GM12878 (cell line): ENCODE measurements at regions not wholly inside any gene's neighbourhood (a gene's known extent, or its start where the extent isn't known, plus 50 kb on each side); places are given as distances from the start of the nearest gene placed in this dataset.

ENCODE experiments used
- ATAC-seq: fragments of 200-7000 bp; cut with Tn5 transposase; 3 replicates; pipeline ENCODE4 v1.9.1; 2020; ENCODE audit warnings: mild to moderate bottlenecking, moderate library complexity
- BruUV-seq: library from RNA; stranded (reverse); fragments of 400-500 nt; replicated peaks from 2 replicates; lab custom pipeline; 2021; lab: Mats Ljungman, UMichigan
- CTCF ChIA-PET: fragments of 300-600 bp; sonication (Branson Sonifier 250); formaldehyde crosslinking; extraction: SDS; loops from one replicate; lab custom pipeline; 2021; ENCODE audit warnings: inconsistent platforms; lab: Yijun Ruan, JAX
- POLR2A ChIA-PET: fragments of 350-600 bp; formaldehyde crosslinking; extraction: SDS; loops from one replicate; lab custom pipeline; 2021; ENCODE audit warnings: inconsistent platforms; lab: Charles Lee
- RAD21 ChIA-PET: fragments of 300-600 bp; sonication (Branson Sonifier 250); formaldehyde crosslinking; loops from one replicate; lab custom pipeline; 2023; ENCODE audit warnings: antibody characterized with exemption; ENCODE audit not compliant: unreplicated experiment; lab: Charles Lee
- SMC1A ChIA-PET: fragments of 300-600 bp; sonication (Branson Sonifier 250); formaldehyde crosslinking; loops from one replicate; lab custom pipeline; 2023; ENCODE audit not compliant: unreplicated experiment, uncharacterized antibody; lab: Charles Lee
- DNase-seq: peaks from one replicate; pipeline ENCODE4 v3.0.0-alpha.2; 2011; ENCODE audit warnings: low read depth, low spot score
- FAIRE-seq: peaks from 3 replicates; lab custom pipeline; 2011; peaks lifted over from hg19 to GRCh38; lab: Jason Lieb, UNC
- H2AFZ ChIP-seq: 2 replicates; pipeline ENCODE4 v1.6.0; 2011; ENCODE audit warnings: low read depth, low read length, control low read depth; ENCODE audit not compliant: control insufficient read depth
- H3K27ac ChIP-seq: 2 replicates; pipeline ENCODE4 v1.5.1; 2011; ENCODE audit warnings: control low read depth; ENCODE audit not compliant: control insufficient read depth, insufficient read depth
- H3K27me3 ChIP-seq, 2 experiments: replicated peaks in 1 of 2; 2 replicates each; pipeline versions ENCODE4 v1.6.0 to v1.6.1; 2011; ENCODE audit warnings: low read length in 1 of 2; ENCODE audit not compliant: control insufficient read depth in 2 of 2, insufficient read depth in 2 of 2
- H3K36me3 ChIP-seq, 2 experiments: 2 replicates each; pipeline ENCODE4 v1.5.1; 2011; ENCODE audit warnings: low read length in 1 of 2; ENCODE audit not compliant: control insufficient read depth in 2 of 2, insufficient read depth in 2 of 2
- H3K4me1 ChIP-seq: 2 replicates; pipeline ENCODE4 v1.6.1; 2011; ENCODE audit warnings: mild to moderate bottlenecking, low read length, moderate library complexity, mixed read lengths; ENCODE audit not compliant: control insufficient read depth, insufficient read depth
- H3K4me2 ChIP-seq: 2 replicates; pipeline ENCODE4 v1.6.0; 2011; ENCODE audit warnings: control low read depth; ENCODE audit not compliant: control insufficient read depth, insufficient read depth
- H3K4me3 ChIP-seq: fragments of 200-600 bp; sonication (generic); 2 replicates; pipeline ENCODE4 v1.5.1; 2016
- H3K79me2 ChIP-seq: 2 replicates; pipeline ENCODE4 v1.6.0; 2011; ENCODE audit warnings: low read length; ENCODE audit not compliant: control insufficient read depth, insufficient read depth
- H3K9ac ChIP-seq: 2 replicates; pipeline ENCODE4 v1.8.0; 2011; ENCODE audit warnings: low read length, control low read depth, mixed read lengths; ENCODE audit not compliant: control insufficient read depth, insufficient read depth
- H3K9me3 ChIP-seq: replicated peaks from 3 replicates; pipeline ENCODE4 v1.5.1; 2011; ENCODE audit warnings: mild to moderate bottlenecking, low read length; ENCODE audit not compliant: control insufficient read depth, insufficient read depth
- H4K20me1 ChIP-seq: 2 replicates; pipeline ENCODE4 v1.6.0; 2011; ENCODE audit not compliant: control insufficient read depth, insufficient read depth
- CBFB ChIP-seq: IDR thresholded peaks from 2 replicates; pipeline ENCODE4 v1.6.1; 2016; ENCODE audit warnings: antibody characterized with exemption, low read depth
- CHD2 ChIP-seq: IDR thresholded peaks from 2 replicates; pipeline ENCODE4 v1.6.1; 2011; ENCODE audit warnings: low read depth, low read length, improper control_type of control experiment, borderline replicate concordance
- GATAD2B ChIP-seq: fragments of 450-650 bp; conservative IDR thresholded peaks from 2 replicates; pipeline ENCODE4 v1.6.1; 2017; ENCODE audit warnings: low read depth, mild to moderate bottlenecking, moderate library complexity
- NR2C1 ChIP-seq: fragments of 450-650 bp; IDR thresholded peaks from 2 replicates; pipeline ENCODE4 v1.6.1; 2017; ENCODE audit warnings: antibody characterized with exemption, mild to moderate bottlenecking, moderate library complexity
- TBL1XR1 ChIP-seq: IDR thresholded peaks from 2 replicates; pipeline ENCODE4 v1.6.1; 2012; ENCODE audit warnings: low read depth, low read length, improper control_type of control experiment
- WRNIP1 ChIP-seq: IDR thresholded peaks from 2 replicates; pipeline ENCODE4 v1.6.1; 2011; ENCODE audit warnings: low read depth, low read length, improper control_type of control experiment, borderline replicate concordance
- ZBTB40 ChIP-seq: fragments of 450-650 bp; IDR thresholded peaks from 2 replicates; pipeline ENCODE4 v1.6.1; 2016; ENCODE audit warnings: mild to moderate bottlenecking, moderate library complexity, borderline replicate concordance
- ZNF687 ChIP-seq: fragments of 450-650 bp; IDR thresholded peaks from 2 replicates; pipeline ENCODE4 v1.6.1; 2017; ENCODE audit warnings: mild to moderate bottlenecking, moderate library complexity
- WGBS: methylation state at CpG from one replicate; pipeline ENCODE4 v1.1.6; 2016; ENCODE audit warnings: low lambda C conversion rate; ENCODE audit not compliant: insufficient replicate concordance, insufficient coverage; ENCODE audit errors: missing lambda C conversion rate; 5-methylcytosine and 5-hydroxymethylcytosine counted together
- in situ Hi-C: fragments of 300-500 bp; cut with MboI; formaldehyde crosslinking; loops from 9 replicates; pipeline ENCODE4 v1.14.3; 2018; ENCODE audit warnings: mixed read lengths
- intact Hi-C: fragments of 100-400 bp; cut with micrococcal nuclease; formaldehyde crosslinking; loops from one replicate; pipeline ENCODE4 v1.14.2; 2022; ENCODE audit not compliant: unreplicated experiment

GRCh38 chr17:27985306-27985705 lies 57.2 kb upstream of the NLK start:
- no peaks in the 10 kb centered on the region; a peak in 1 of 4 replicates for H3K27me3 ChIP-seq

More at GRCh38 chr17:27985306-27985705, 57.2 kb upstream of the NLK start:
- POLR2A ChIA-PET = interaction anchor here (0.5 to 2.7 kb wide), 2 partner anchors 10 to 60 kb away, joined by 3 to 16 read pairs; no protein-coding TSS in a partner anchor
- Histone ChIP-seq H3K4me1 (peaks cover 14% of the 10 kb centered on the region), H3K4me3 (no peak overlapping the region), H3K36me3 (no peaks in the 10 kb centered on the region), H3K9me3 (no peaks in the 10 kb centered on the region), H2AFZ (peak overlapping the region; percentile 67), H3K79me2 (no peaks in the 10 kb centered on the region), H3K27ac (no peak overlapping the region; the same call in 1 of the 2 replicates), H4K20me1 (no peaks in the 10 kb centered on the region), H3K4me2 (peak overlapping the region; percentile 73), H3K9ac (no peak overlapping the region; the same call in 1 of the 2 replicates)
- no peak for TF ChIP-seq NR2C1
- TF ChIP-seq GATAD2B = no peak
- TF ChIP-seq ZNF687 = no peak
- TF ChIP-seq TBL1XR1 = no peak
- no peak for TF ChIP-seq CBFB
- no peak for TF ChIP-seq CHD2
- no peak for TF ChIP-seq ZBTB40
- TF ChIP-seq WRNIP1 = no peak
- 5% methylated on average over 7 of the region's 7 CpGs for WGBS
- no TSS peak for BruUV-seq
- CTCF ChIA-PET = interaction anchor here (0.6 to 1.4 kb wide), 6 partner anchors 9 to 180 kb away, joined by 3 to 5 read pairs (median 4); no protein-coding TSS in a partner anchor
- RAD21 ChIA-PET = interaction anchor here (1.0 to 2.4 kb wide), 8 partner anchors 9 to 187 kb away, joined by 4 to 20 read pairs (median 6); partner anchors contain the start of gene LYRM9
- in situ Hi-C loops = no loop called here
- FAIRE-seq (peak; percentile 23), ATAC-seq (peak; percentile 67), DNase-seq (no peak)
- intact Hi-C loops = no loop called here
- SMC1A ChIA-PET = interaction anchor here (0.8 to 2.2 kb wide), 13 partner anchors 10 to 100 kb away, joined by 3 to 28 read pairs (median 6); no protein-coding TSS in a partner anchor
